ENCODE measurements at regions not wholly inside any gene's neighbourhood (a gene's known extent, or its start where the extent isn't known, plus 50 kb on each side); places are given as distances from the start of the nearest gene placed in this dataset.
"Not testable (repeated sequence)": the region's sequence is repeated elsewhere in the genome, so short reads cannot be mapped to it uniquely, and the experiment has no call there.

GRCh38 chr5:6286404-6286803 is 91.9 kb downstream of the MED10 start:
- Mint-ChIP-seq H3K4me1 (ENCODE audit: low read depth) (no peaks in the 10 kb centered on the region), H3K4me3 (ENCODE audit: unreplicated experiment) (no peak overlapping the region), H3K36me3 (ENCODE audit: low read depth) (no peaks in the 10 kb centered on the region), H3K27me3 (ENCODE audit: low read depth) (peaks cover 4% of the 10 kb centered on the region), H3K9me3 (ENCODE audit: low read depth) (no peaks in the 10 kb centered on the region), H3K27ac (ENCODE audit: unreplicated experiment) (no peak overlapping the region)
- TF ChIP-seq CTCF (IDR thresholded peaks at IDR 0.05), result no peak
- DNase-seq (ENCODE audit: low spot score), result no peak

- H3K4me3 Mint-ChIP-seq (ENCODE audit: unreplicated experiment); H3K4me1 Mint-ChIP-seq (ENCODE audit: low read depth); H3K36me3 Mint-ChIP-seq (ENCODE audit: low read depth); DNase-seq (ENCODE audit: low spot score); H3K9me3 Mint-ChIP-seq (ENCODE audit: low read depth); H3K27me3 Mint-ChIP-seq (ENCODE audit: low read depth); H3K27ac Mint-ChIP-seq (ENCODE audit: unreplicated experiment): not testable (repeated sequence)
Measured at GRCh38 chr5:6284491-6284890, 93.9 kb downstream of the MED10 start.

- H3K27me3 Mint-ChIP-seq (ENCODE audit: low read depth), result peaks cover 8% of the 10 kb centered on the region
- H3K4me1 Mint-ChIP-seq (ENCODE audit: low read depth), result no peaks in the 10 kb centered on the region
- H3K4me3 Mint-ChIP-seq (ENCODE audit: unreplicated experiment), result no peak overlapping the region
- no peak overlapping the region for H3K27ac Mint-ChIP-seq (ENCODE audit: unreplicated experiment)
- no peak for TF ChIP-seq CTCF (IDR thresholded peaks at IDR 0.05)
- DNase-seq (ENCODE audit: low spot score), result no peak
- no peaks in the 10 kb centered on the region for H3K9me3 Mint-ChIP-seq (ENCODE audit: low read depth)
- no peaks in the 10 kb centered on the region for H3K36me3 Mint-ChIP-seq (ENCODE audit: low read depth)
Measured at GRCh38 chr5:6282352-6282751, 96.0 kb downstream of the MED10 start.

- Mint-ChIP-seq H3K4me1 (ENCODE audit: low read depth) (no peaks in the 10 kb centered on the region), H3K36me3 (ENCODE audit: low read depth) (no peaks in the 10 kb centered on the region), H3K27ac (ENCODE audit: unreplicated experiment) (no peak overlapping the region), H3K27me3 (ENCODE audit: low read depth) (peaks cover 8% of the 10 kb centered on the region), H3K9me3 (ENCODE audit: low read depth) (no peaks in the 10 kb centered on the region), H3K4me3 (ENCODE audit: unreplicated experiment) (no peak overlapping the region)
- DNase-seq (ENCODE audit: low spot score), result no peak
- TF ChIP-seq CTCF (IDR thresholded peaks at IDR 0.05), result no peak
Measured at GRCh38 chr5:6281818-6282217, 96.5 kb downstream of the MED10 start.

- Mint-ChIP-seq H3K36me3 (ENCODE audit: low read depth) (no peaks in the 10 kb centered on the region), H3K4me1 (ENCODE audit: low read depth) (no peaks in the 10 kb centered on the region)
- DNase-seq (ENCODE audit: low spot score), result no peak
Measured at GRCh38 chr5:6280425-6281100, 97.8 kb downstream of the MED10 start.

More at GRCh38 chr5:6280425-6281100, 97.8 kb downstream of the MED10 start:
- Mint-ChIP-seq H3K9me3 (ENCODE audit: low read depth) (no peaks in the 10 kb centered on the region), H3K27ac (ENCODE audit: unreplicated experiment) (no peak overlapping the region), H3K27me3 (ENCODE audit: low read depth) (peaks cover 11% of the 10 kb centered on the region), H3K4me3 (ENCODE audit: unreplicated experiment) (no peak overlapping the region)
- no peak for TF ChIP-seq CTCF (IDR thresholded peaks at IDR 0.05)

All from chondrocyte (in vitro differentiated cells).